Suppressor macrophage treated with lipopolysaccharide for 1 hour (primary cell): ENCODE measurements at regions not wholly inside any gene's neighbourhood (a gene's known extent, or its start where the extent isn't known, plus 50 kb on each side); places are given as distances from the start of the nearest gene placed in this dataset.
"Not testable (repeated sequence)": the region's sequence is repeated elsewhere in the genome, so short reads cannot be mapped to it uniquely, and the experiment has no call there.

Source experiments
- DNase-seq, 3 donors: peaks; one replicate each; pipeline ENCODE4 v3.0.0-alpha.2; 2020 to 2022

DNA sequence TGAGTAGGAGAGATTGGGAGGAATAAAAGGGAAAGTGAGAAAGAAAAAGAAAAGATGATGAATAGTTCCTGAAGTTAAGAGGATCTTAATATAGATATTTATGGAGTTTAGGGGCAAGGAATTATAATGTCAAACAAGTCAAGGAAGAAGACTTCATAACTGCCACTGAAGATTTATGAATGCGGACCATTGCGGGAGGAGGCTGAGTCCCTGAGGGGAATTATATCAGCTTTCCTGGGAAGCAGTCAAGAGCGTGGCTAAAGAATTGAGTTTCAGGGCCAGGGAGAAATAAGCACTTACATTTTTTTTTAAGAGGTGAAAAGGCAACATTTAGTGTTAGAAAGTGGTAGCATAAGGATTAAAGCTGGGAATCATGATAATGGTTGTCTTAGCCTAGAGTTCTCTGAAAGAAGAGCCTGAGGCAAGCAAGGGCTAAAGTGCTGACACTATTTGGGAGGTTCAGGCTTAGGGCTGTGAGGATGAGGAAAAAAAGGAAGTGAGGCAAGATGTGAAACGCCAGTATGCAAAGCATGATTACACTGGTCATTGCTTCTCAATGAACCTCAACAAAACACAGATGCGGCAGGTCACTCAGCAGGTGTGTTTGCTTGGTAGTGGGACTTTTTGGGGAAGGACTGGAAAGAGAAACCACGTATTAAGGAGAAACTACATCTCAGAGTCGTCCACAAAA lies 217.1 kb downstream of the SLC4A3 start:
- DNase-seq, result no peak

DNA sequence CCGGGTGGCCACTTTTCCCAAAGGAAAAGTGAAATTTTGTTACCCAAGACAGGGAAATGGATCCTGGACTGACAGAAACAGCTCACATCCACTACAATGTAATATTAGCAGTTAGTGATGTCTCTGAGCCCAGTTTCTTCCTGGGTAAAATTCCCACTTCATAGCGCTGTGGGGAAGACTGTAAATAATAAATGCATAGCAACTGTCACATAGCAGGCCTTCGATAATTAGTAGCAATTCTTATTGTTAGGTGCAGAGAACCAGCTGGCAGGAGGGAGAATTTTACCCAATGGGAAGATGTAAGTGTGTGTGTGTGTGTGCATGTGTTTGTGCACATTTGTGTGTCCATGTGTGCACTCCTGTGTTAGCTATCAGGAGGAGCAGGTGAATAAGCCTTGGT lies 221.5 kb downstream of the SLC4A3 start:
- DNase-seq, result no peak

DNA sequence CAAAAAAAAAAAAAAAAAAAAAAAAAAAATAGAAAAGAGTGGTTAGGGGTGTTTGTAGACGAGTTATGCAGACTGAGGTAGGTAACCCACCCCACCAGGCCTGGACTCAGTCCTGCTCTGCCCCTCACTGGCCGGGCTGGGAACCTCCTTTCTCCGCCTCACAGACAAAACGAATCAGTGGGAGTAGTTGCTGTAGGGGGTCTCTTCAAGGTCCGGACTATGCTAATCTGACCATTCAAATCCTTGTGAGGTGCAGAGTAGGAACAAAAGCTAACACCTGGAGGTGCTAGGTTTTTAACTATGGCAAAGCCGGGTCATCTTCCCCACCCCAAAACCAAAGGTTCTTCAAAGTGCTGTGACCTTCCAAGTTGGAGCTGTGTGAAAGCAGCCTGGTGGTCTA lies 223.7 kb downstream of the SLC4A3 start:
- DNase-seq, result no peak

DNA sequence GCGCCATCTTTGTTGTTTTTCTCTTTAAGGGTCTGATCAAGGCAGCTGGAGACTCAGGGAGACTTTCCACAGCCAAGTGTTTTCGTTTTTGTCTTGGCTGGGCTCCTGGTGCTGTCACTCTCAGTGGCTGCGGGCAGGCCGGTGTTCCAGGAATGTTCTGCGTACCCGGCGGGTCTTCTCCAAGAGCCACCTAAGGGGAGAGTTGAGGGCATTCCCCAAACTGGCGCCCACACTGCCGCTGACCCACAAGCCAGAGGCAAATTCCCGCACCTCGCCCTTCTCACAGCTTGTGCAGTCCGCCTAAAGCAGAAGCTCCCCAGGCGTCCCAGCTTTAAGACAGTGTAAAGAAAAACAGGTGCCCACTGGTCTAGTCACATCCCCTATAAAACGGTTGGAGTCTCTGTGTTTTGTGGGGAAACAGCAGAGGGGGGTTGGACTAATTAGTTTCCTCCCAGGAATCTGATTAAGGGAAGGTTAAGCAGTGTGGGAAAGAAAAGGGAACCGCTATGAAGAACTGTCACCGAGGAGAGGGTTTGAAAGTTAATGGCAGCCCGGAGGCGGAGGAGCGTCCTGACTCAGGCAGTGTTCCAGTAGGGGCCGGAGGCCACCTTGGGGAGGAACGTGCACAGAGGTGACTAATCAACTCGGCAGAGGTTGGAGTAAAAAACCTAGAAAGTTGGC lies 224.5 kb downstream of the SLC4A3 start:
- DNase-seq, result no peak

GRCh38 chr2:219852626-219853025 lies 225.2 kb downstream of the SLC4A3 start:
- no peak for DNase-seq

- no peak for DNase-seq
Observed at GRCh38 chr2:219856602-219857001, 229.2 kb downstream of the SLC4A3 start.

- no peak for DNase-seq
Observed at GRCh38 chr2:219857751-219858150, 230.3 kb downstream of the SLC4A3 start.

DNA sequence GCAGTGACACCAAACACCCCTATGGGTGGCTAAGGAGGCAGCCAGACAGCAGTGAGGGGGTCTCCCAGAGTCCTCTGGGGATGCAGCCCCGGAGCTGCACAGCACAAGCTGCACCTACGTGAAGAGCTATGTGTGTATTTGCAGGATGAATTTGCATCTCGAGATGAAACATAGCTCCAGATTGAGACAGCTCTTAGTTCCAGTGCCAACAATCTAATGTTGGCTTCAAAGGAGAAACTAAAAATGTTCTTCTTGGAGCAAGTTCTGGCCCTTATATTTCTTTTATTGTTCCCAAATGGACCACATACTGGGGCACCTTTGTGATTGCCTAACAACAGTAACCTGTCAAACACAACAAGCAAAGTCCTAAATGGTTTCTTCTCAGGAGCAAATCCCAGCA lies 233.9 kb downstream of the SLC4A3 start:
- no peak for DNase-seq

DNA sequence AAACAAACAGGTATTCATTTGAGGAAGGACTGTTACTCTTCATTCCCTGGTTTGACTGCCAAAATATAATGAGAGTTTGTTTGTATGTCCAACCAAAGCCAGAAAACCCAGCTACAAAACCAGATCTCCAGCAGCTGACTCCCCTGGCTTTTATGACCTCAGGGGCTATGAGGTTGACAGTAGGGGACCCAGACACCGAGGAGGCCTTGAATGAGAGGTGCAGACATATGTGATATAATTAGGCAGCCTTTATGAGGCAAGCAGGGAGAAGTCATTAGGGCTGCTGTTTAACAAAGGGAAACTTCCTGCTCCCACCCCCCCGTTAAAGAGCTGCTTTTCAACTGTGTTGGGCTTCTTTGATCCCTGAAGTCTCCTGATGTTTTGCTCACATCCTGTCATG lies 236.7 kb downstream of the SLC4A3 start:
- DNase-seq, result no peak

GRCh38 chr2:219868635-219869034 lies 241.2 kb downstream of the SLC4A3 start:
- DNase-seq, result no peak

DNA sequence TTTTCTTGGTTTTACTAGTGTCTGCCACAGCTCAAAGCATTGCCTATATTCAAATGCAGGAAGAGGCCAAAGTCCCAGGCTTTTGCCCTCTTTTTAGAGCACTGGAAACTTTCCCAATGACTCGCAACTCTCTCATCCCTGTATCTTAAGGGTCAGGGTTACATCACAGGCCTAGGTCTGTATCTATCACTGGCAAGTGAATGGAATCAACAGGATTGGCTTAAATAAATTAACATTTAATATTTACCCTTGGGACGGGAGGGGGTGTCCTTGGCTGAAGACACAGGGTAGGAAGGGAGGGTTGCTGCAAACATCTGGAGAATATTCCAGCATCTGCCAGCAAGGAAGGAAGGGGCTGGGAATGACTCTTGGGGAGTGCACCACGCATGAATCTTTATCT lies 242.6 kb downstream of the SLC4A3 start:
- DNase-seq, result no peak

GRCh38 chr2:219871351-219871750 lies 243.9 kb downstream of the SLC4A3 start:
- DNase-seq, result no peak

DNA sequence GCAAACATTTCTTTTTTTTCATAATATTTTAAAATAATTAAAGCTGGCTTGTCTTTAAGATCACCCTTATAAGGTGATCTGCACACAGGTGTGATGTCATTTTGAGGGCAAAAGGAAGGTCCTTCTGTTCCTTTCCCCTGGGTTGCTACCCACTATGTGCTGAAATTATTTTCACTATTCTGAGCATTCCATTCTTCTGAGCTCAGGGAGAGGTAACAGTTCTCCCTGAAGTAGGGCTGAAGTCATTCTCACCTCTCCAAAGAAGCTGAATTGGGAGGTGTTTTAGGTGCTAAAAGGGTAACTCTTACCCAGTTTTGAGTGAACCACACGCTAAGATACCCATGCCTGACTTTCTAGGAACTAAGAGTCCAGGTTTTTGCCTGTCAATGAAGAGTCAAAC lies 247.6 kb downstream of the SLC4A3 start:
- no peak for DNase-seq

DNA sequence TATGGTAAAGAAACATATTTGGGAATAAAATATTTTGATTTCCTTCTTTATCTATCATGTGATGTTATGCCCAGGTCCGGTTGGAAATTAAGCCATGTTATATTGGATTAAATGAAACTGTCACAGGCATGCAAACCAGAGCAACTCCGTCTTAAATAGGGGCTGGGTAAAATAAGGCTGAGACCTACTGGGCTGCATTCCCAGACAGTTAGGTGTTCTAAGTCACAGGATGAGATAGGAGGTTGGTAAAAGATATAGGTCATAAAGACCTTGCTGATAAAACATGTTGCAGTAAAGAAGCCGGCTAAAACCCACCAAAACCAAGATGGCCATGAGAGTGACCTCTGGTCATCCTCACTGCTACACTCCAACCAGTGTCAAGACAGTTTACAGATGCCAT lies 248.6 kb downstream of the SLC4A3 start:
- not testable (repeated sequence) for DNase-seq

GRCh38 chr2:219876931-219877330 lies 249.5 kb downstream of the SLC4A3 start:
- no peak for DNase-seq

DNA sequence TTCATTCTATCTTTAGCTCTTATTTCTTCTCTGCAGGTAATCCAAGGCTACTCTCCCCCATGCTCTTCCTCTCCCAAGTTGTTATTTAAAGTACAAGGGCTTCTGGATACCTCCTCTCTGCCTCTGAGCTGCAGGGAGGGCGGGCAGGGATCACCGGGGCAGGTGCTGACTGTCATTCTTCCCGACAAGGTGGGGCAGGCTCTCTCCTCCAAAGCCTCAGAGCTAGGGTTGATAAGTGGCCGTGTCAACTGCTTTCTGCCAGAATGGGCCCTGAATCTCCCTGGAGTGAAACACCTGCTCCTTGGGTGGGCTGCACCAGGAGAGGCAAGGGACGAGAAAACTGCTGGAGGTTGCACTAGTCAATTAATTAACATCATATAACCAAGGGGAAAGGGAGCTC lies 250.3 kb downstream of the SLC4A3 start:
- DNase-seq, result no peak

DNA sequence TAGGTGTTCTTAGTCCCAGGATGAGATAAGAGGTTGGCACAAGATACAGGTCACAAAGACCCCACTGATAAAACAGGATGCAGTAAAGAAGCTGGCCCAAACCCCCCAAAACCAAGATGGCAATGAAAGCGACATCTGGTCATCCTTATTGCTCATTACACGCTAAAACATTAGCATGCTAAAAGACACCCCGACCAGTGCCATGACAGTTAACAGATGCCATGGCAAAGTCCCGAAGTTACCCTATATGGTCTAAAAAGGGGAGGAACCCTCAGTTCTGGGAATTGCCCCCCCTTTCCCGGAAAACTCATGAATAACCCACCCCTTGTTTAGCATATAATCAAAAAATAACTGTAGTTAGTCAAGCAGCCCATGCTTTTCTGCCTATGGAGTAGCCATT lies 251.1 kb downstream of the SLC4A3 start:
- DNase-seq, result no peak

GRCh38 chr2:219881851-219882250 lies 254.4 kb downstream of the SLC4A3 start:
- no peak for DNase-seq

DNA sequence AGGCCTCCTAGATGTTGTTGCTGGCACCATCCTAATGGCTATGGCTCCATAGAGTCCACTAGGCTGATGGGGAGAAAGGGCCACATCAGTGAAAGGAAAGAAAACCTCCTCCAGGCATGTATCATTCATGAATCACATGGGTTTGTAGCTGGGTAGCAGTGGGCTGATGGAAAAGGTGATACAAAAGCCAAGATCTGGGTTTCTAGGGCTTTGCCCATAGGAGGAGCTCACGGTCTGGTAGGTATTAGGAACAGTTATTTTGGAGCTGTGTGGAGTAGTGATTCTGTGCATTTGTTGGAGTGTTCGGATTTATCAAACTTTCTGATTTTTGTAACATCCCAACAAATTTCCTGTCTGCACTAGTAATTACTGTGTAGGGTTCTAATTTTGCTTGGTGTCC lies 259.2 kb downstream of the SLC4A3 start:
- no peak for DNase-seq

- no peak for DNase-seq
Observed at GRCh38 chr2:219887870-219888269, 260.4 kb downstream of the SLC4A3 start.

GRCh38 chr2:219893541-219893940 lies 266.1 kb downstream of the SLC4A3 start:
- no peak for DNase-seq

- DNase-seq, result no peak
Observed at GRCh38 chr2:219897456-219897855, 270.0 kb downstream of the SLC4A3 start.

DNA sequence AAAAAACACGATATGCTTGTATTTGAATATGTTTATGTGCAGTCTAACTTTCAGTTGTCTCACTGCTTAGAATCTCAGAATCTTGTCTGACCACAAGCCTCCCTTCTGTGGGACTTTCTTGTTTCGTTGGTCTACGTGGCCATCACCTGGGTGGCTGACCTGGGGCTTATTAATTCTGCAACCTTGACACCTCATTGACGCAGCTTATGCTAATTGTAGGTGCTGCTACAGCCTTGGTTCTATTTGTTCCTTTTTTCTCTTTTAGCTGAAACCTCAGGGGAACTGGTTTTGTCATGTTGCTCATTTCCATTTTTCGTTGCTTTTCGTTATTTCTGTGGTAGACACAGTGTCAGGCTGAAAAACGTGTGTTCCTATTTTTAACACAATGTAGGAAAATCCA lies 273.7 kb downstream of the SLC4A3 start:
- DNase-seq, result no peak

DNA sequence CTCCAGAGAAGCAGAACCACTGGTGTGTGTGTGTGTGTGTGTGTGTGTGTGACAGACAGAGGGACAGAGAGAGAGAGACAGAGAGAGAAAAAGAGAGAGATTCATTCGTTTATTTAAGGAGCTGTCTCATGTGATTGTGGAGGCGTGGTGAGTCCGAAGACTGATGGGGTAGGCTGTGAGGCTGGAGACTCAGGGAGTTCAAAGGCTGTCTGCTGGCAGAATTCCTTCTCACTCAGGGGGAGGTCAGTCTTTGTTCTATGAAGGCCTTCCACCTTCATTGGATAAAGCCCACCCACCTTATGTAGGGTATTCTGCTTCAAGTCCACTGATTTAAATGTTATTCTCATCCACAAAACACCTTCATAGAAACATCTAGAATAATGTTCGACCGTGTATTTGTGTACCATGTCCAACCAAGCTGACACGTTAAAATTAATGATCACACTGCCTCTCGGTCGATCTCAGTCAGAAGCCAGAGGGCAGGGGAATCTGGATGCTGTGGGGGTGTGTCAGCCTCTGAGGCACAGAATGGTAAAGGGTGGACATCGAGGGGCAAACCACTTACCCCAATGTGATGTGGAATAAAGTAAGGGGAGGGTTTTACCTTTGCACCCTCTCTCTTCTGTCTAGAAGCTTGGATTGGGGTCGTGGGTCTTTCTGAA lies 275.6 kb downstream of the SLC4A3 start:
- DNase-seq, result no peak
